Neural progenitor cell (in vitro differentiated cells): ENCODE measurements at regions not wholly inside any gene's neighbourhood (a gene's known extent, or its start where the extent isn't known, plus 50 kb on each side); places are given as distances from the start of the nearest gene placed in this dataset.

Experiments used
- DNase-seq: peaks from one replicate; pipeline ENCODE4 v3.0.0-alpha.2; 2016; ENCODE audit warnings: low spot score
- H2AFZ ChIP-seq: fragments of 200-600 bp; sonication (generic); replicated peaks from 2 replicates; pipeline ENCODE4 v1.6.1; 2016; ENCODE audit warnings: antibody characterized with exemption
- H3F3A ChIP-seq: fragments of 200-600 bp; sonication (generic); 2 replicates; pipeline ENCODE4 v1.6.1; 2016; ENCODE audit warnings: antibody characterized with exemption, low read depth
- H3K27ac ChIP-seq: fragments of 200-600 bp; sonication (generic); 2 replicates; pipeline ENCODE4 v1.5.1; 2016; ENCODE audit warnings: mild to moderate bottlenecking
- H3K27me3 ChIP-seq: fragments of 200-600 bp; sonication (generic); 2 replicates; pipeline ENCODE4 v1.6.1; 2016; ENCODE audit warnings: mild to moderate bottlenecking, moderate library complexity
- H3K36me3 ChIP-seq: fragments of 200-600 bp; sonication (generic); 2 replicates; pipeline ENCODE4 v1.5.1; 2016
- H3K4me1 ChIP-seq: fragments of 200-600 bp; sonication (generic); 2 replicates; pipeline ENCODE4 v1.6.1; 2016; ENCODE audit warnings: mixed run types
- H3K4me2 ChIP-seq: fragments of 200-600 bp; sonication (generic); 2 replicates; pipeline ENCODE4 v1.6.1; 2016
- H3K4me3 ChIP-seq: fragments of 200-600 bp; sonication (generic); 2 replicates; pipeline ENCODE4 v1.5.1; 2016
- H3K79me2 ChIP-seq: fragments of 200-600 bp; sonication (generic); 2 replicates; pipeline ENCODE4 v1.6.1; 2016; ENCODE audit warnings: low read depth
- H3K9ac ChIP-seq: fragments of 200-600 bp; sonication (generic); 2 replicates; pipeline ENCODE4 v1.6.1; 2016
- H3K9me3 ChIP-seq: fragments of 200-600 bp; sonication (generic); 2 replicates; pipeline ENCODE4 v1.5.1; 2016; ENCODE audit warnings: low read depth
- H4K20me1 ChIP-seq: fragments of 200-600 bp; sonication (generic); 2 replicates; pipeline ENCODE4 v1.6.1; 2016; ENCODE audit warnings: low read depth
- H3K27ac Mint-ChIP-seq: 3 replicates; pipeline ENCODE4 v1.8.0; 2021; ENCODE audit warnings: mixed read lengths
- H3K27me3 Mint-ChIP-seq: 2 replicates; pipeline ENCODE4 v1.8.0; 2022; ENCODE audit warnings: low read depth, mild to moderate bottlenecking, inconsistent platforms, moderate library complexity, mixed read lengths; ENCODE audit not compliant: insufficient read depth
- H3K36me3 Mint-ChIP-seq: 3 replicates; pipeline ENCODE4 v1.8.0; 2021; ENCODE audit warnings: mixed read lengths
- H3K4me1 Mint-ChIP-seq: 3 replicates; pipeline ENCODE4 v1.8.0; 2021; ENCODE audit warnings: mixed read lengths
- H3K4me3 Mint-ChIP-seq: 3 replicates; pipeline ENCODE4 v1.8.0; 2021; ENCODE audit warnings: mild to moderate bottlenecking, moderate library complexity, mixed read lengths
- H3K9me3 Mint-ChIP-seq: 3 replicates; pipeline ENCODE4 v1.8.0; 2020; ENCODE audit warnings: mixed read lengths
- CTCF ChIP-seq: fragments of 200-600 bp; sonication (generic); IDR thresholded peaks from 2 replicates; pipeline ENCODE4 v1.5.1; 2017; ENCODE audit warnings: antibody characterized with exemption, mild to moderate bottlenecking
- EZH2 ChIP-seq: fragments of 200-600 bp; sonication (generic); IDR thresholded peaks from 2 replicates; pipeline ENCODE4 v1.6.1; 2017; ENCODE audit warnings: antibody characterized with exemption, mild to moderate bottlenecking, moderate library complexity
- EZH2phosphoT487 ChIP-seq: fragments of 200-600 bp; sonication (generic); IDR thresholded peaks from 2 replicates; pipeline ENCODE4 v1.6.1; 2017; ENCODE audit warnings: antibody characterized with exemption

- H3K9me3 ChIP-seq = no peaks in the 10 kb centered on the region
- no peaks in the 10 kb centered on the region for H3K27me3 ChIP-seq
- Mint-ChIP-seq H3K9me3 (peaks cover 2% of the 10 kb centered on the region), H3K27ac (no peak overlapping the region), H3K36me3 (no peaks in the 10 kb centered on the region), H3K4me1 (peaks cover 59% of the 10 kb centered on the region), H3K27me3 (peaks cover 18% of the 10 kb centered on the region), H3K4me3 (no peak overlapping the region)
- no peak overlapping the region for H2AFZ ChIP-seq
- H3K4me1 ChIP-seq = peaks cover 21% of the 10 kb centered on the region
- H3K79me2 ChIP-seq = no peaks in the 10 kb centered on the region
- TF ChIP-seq EZH2phosphoT487 (no peak), EZH2 (no peak), CTCF (no peak)
- no peaks in the 10 kb centered on the region for H4K20me1 ChIP-seq
- no peak overlapping the region for H3K4me2 ChIP-seq
- no peak overlapping the region for H3K4me3 ChIP-seq
- H3F3A ChIP-seq = peaks cover 13% of the 10 kb centered on the region
- no peak overlapping the region for H3K9ac ChIP-seq
- DNase-seq = no peak
- no peaks in the 10 kb centered on the region for H3K36me3 ChIP-seq
- H3K27ac ChIP-seq = no peak overlapping the region
Measured at GRCh38 chr19:28885965-28886364, 327.0 kb downstream of the UQCRFS1 start.

GRCh38 chr19:28884786-28885476, 328.0 kb downstream of the UQCRFS1 start:
- no peak for DNase-seq
- peaks cover 67% of the 10 kb centered on the region for H3K4me1 Mint-ChIP-seq

GRCh38 chr19:28883241-28883693, 329.7 kb downstream of the UQCRFS1 start:
- peak overlapping the region; percentile 52 for H3K27ac Mint-ChIP-seq

More at GRCh38 chr19:28884786-28885476, 328.0 kb downstream of the UQCRFS1 start:
- Histone ChIP-seq H3K4me1 (peaks cover 22% of the 10 kb centered on the region), H3K27me3 (no peaks in the 10 kb centered on the region), H2AFZ (no peak overlapping the region), H3K4me2 (no peak overlapping the region), H3K36me3 (no peaks in the 10 kb centered on the region), H3K9ac (no peak overlapping the region), H4K20me1 (no peaks in the 10 kb centered on the region), H3K9me3 (no peaks in the 10 kb centered on the region), H3K79me2 (no peaks in the 10 kb centered on the region), H3K4me3 (no peak overlapping the region), H3F3A (peaks cover 13% of the 10 kb centered on the region), H3K27ac (no peak overlapping the region)
- TF ChIP-seq CTCF (no peak), EZH2phosphoT487 (no peak), EZH2 (no peak)
- peaks cover 2% of the 10 kb centered on the region for H3K9me3 Mint-ChIP-seq
- H3K27ac Mint-ChIP-seq = no peak overlapping the region
- H3K27me3 Mint-ChIP-seq = peaks cover 18% of the 10 kb centered on the region
- no peak overlapping the region for H3K4me3 Mint-ChIP-seq
- no peaks in the 10 kb centered on the region for H3K36me3 Mint-ChIP-seq

More at GRCh38 chr19:28883241-28883693, 329.7 kb downstream of the UQCRFS1 start:
- H3K4me3 ChIP-seq = no peak overlapping the region
- no peaks in the 10 kb centered on the region for H3K36me3 ChIP-seq
- H3K4me2 ChIP-seq = peak overlapping the region; percentile 67
- H3K4me1 ChIP-seq = peaks cover 22% of the 10 kb centered on the region
- H3K4me3 Mint-ChIP-seq = peak overlapping the region; percentile 29
- peaks cover 67% of the 10 kb centered on the region for H3K4me1 Mint-ChIP-seq
- peak; percentile 41 for DNase-seq
- peaks cover 13% of the 10 kb centered on the region for H3F3A ChIP-seq
- H3K79me2 ChIP-seq = no peaks in the 10 kb centered on the region
- H3K9me3 ChIP-seq = no peaks in the 10 kb centered on the region
- H2AFZ ChIP-seq = peak overlapping the region; percentile 31
- TF ChIP-seq EZH2 (no peak), CTCF (no peak), EZH2phosphoT487 (no peak)
- no peaks in the 10 kb centered on the region for H3K36me3 Mint-ChIP-seq
- H3K27ac ChIP-seq = no peak overlapping the region
- no peaks in the 10 kb centered on the region for H4K20me1 ChIP-seq
- H3K27me3 ChIP-seq = no peaks in the 10 kb centered on the region
- H3K9me3 Mint-ChIP-seq = no peaks in the 10 kb centered on the region
- peaks cover 15% of the 10 kb centered on the region for H3K27me3 Mint-ChIP-seq
- H3K9ac ChIP-seq = no peak overlapping the region
